Astrocyte of the spinal cord (primary cell): ENCODE measurements at regions not wholly inside any gene's neighbourhood (a gene's known extent, or its start where the extent isn't known, plus 50 kb on each side); places are given as distances from the start of the nearest gene placed in this dataset.
A peak's percentile ranks its signal among the peaks of the same experiment; 100 is the strongest.

Source experiments
- DNase-seq: peaks from one replicate; pipeline ENCODE4 v3.0.0; 2011; ENCODE audit warnings: low read depth, low spot score
- H3K4me3 ChIP-seq: 2 replicates; pipeline ENCODE4 v1.5.1; 2011; ENCODE audit warnings: low read depth, mild to moderate bottlenecking, low read length, moderate library complexity
- in situ Hi-C: cut with HindIII; loops from 2 replicates; pipeline ENCODE4 v1.10.0; 2017; ENCODE audit warnings: low sequenced_read_pairs
- TF ChIP-seq, protein P1 (sequence below): IDR thresholded peaks from 2 replicates; pipeline ENCODE4 v1.5.1; 2012; ENCODE audit warnings: low read depth, mild to moderate bottlenecking, low read length, inconsistent platforms

DNA sequence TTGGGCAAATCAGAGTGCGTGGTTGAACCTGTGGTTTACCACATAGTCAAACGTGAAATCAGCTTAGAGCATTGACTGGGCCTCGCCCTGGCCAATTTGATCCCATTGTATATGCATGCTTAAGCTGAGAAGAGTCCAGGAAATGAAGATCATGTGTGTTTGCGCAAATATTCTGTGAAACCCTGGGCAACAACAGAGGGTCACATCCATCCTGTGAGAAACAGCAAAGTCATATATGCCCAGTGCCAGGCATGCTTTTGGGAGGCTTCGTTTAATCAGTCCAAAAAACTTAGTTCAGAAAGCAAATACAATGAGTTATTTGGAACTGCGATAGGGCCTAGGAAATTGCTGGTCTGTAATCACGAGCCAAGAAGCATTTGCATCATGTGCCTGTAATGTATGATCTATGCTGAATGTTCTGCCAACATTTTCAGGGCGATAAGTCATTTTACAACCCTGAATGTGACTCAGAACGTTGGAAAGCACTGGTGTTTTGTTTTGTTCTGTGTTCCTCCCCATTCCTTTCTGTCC lies 412.1 kb upstream of the CELF2 start:
- DNase-seq = peak; percentile 81
- in situ Hi-C loops = no loop called here
- no peak overlapping the region for H3K4me3 ChIP-seq
- TF ChIP-seq, protein P1, sequence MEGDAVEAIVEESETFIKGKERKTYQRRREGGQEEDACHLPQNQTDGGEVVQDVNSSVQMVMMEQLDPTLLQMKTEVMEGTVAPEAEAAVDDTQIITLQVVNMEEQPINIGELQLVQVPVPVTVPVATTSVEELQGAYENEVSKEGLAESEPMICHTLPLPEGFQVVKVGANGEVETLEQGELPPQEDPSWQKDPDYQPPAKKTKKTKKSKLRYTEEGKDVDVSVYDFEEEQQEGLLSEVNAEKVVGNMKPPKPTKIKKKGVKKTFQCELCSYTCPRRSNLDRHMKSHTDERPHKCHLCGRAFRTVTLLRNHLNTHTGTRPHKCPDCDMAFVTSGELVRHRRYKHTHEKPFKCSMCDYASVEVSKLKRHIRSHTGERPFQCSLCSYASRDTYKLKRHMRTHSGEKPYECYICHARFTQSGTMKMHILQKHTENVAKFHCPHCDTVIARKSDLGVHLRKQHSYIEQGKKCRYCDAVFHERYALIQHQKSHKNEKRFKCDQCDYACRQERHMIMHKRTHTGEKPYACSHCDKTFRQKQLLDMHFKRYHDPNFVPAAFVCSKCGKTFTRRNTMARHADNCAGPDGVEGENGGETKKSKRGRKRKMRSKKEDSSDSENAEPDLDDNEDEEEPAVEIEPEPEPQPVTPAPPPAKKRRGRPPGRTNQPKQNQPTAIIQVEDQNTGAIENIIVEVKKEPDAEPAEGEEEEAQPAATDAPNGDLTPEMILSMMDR = no peak

DNA sequence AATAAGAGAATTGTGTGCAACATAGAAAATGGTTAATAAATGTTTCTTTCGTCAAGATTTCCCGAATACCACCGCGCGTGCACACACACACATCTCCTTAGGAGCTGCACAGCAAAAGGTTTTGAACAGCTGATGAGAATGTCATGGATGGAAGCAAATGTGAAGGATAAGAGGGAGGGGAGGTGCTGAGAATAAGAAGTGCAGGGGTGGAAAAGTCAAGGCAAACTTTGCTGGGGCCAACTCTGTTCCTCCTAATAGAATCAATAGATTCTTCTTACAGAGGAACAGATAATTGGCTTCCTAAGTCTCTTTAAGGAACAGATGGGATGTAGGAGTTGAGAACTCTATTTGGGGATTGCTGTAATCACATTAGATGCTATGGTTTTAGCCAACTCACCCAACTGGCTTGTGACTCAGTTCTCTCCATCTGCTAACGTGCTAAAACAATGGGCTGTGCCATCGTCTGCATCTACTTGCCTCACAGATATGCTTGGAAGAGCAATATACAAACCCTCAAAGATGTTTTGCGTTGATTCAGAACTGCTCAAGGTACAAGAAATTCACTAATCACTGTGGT lies 408.2 kb upstream of the CELF2 start:
- in situ Hi-C loops = no loop called here
- TF ChIP-seq, protein P1 = no peak
- DNase-seq = no peak

GRCh38 chr10:10610171-10610570 lies 407.5 kb upstream of the CELF2 start:
- in situ Hi-C loops = no loop called here
- TF ChIP-seq, protein P1 = no peak
- H3K4me3 ChIP-seq = no peak overlapping the region
- no peak for DNase-seq

More for the DNA sequence above, 408.2 kb upstream of the CELF2 start:
- no peak overlapping the region for H3K4me3 ChIP-seq

GRCh38 chr10:10612151-10612550 lies 405.5 kb upstream of the CELF2 start:
- DNase-seq = no peak
- TF ChIP-seq, protein P1 = no peak
- in situ Hi-C loops = no loop called here
- H3K4me3 ChIP-seq = no peak overlapping the region

DNA sequence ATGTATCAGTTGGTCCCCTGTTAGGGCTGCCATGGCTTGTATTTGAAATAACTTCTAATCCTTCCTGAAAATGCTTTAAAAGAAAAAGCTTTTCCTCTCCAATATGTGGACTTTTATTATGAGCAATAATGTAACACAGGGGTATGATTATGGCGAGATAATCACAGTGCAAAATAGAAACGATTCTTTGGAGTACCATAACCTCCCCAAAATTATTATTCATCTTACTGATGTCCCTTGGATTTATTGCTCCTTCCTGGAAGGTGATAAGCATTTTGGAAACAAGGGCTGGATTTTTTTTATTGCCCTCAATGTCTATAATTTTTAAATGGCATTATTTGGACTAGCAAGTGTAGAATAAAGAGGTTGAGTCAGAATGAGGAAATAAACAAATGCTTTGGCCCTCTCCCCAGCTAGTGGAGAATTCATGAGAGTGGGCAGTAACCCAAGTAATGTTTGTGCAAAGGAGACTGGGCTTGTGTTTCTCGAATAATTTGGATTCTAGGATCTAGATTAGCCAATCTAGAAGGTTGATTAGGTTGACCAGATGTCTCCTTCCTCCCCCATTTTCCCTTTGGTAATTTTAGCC lies 403.9 kb upstream of the CELF2 start:
- in situ Hi-C loops = no loop called here

DNA sequence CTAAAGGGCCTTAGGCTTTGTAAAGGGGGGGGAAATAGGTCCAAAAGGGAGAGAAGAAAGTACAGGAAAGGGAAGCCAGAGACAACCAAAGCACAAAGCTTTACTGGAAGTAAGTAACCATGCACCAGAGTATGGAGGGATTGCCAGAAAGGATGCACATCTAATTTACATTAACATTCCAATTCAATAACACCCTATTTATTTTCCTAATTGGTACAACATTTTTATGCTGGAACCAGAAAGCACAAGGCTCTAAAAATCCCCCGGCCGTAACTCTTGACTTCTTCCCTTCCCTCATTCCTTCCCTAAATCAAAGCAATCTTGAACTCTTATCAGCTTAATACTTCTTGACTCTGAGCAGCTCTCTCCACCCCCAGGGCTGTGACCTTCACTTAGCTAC lies 400.0 kb upstream of the CELF2 start:
- TF ChIP-seq, protein P1 = no peak
- no peak overlapping the region for H3K4me3 ChIP-seq
- in situ Hi-C loops = no loop called here
- no peak for DNase-seq

More for the DNA sequence above, 403.9 kb upstream of the CELF2 start:
- TF ChIP-seq, protein P1 = no peak
- H3K4me3 ChIP-seq = no peak overlapping the region
- no peak for DNase-seq
